NAMALWA (cell line): ENCODE measurements at regions not wholly inside any gene's neighbourhood (a gene's known extent, or its start where the extent isn't known, plus 50 kb on each side); places are given as distances from the start of the nearest gene placed in this dataset.
A peak's percentile ranks its signal among the peaks of the same experiment; 100 is the strongest.

Experiments used
- DNase-seq: peaks from one replicate; pipeline ENCODE4 v3.0.0-alpha.2; 2015; ENCODE audit warnings: low spot score

GRCh38 chr2:217117523-217117922 is 257.7 kb upstream of the TNP1 start:
- no peak for DNase-seq

GRCh38 chr2:217116610-217117009 is 256.7 kb upstream of the TNP1 start:
- DNase-seq: no peak

GRCh38 chr2:217114117-217114516 is 254.3 kb upstream of the TNP1 start:
- no peak for DNase-seq

- DNase-seq: no peak
Measured at GRCh38 chr2:217113491-217113890, 253.6 kb upstream of the TNP1 start.

GRCh38 chr2:217110550-217110949 is 250.7 kb upstream of the TNP1 start:
- no peak for DNase-seq

- no peak for DNase-seq
Measured at GRCh38 chr2:217108575-217109027, 248.7 kb upstream of the TNP1 start.

GRCh38 chr2:217108086-217108485 is 248.2 kb upstream of the TNP1 start:
- no peak for DNase-seq

GRCh38 chr2:217107480-217107879 is 247.6 kb upstream of the TNP1 start:
- no peak for DNase-seq

GRCh38 chr2:217106650-217107014 is 246.8 kb upstream of the TNP1 start:
- peak; percentile 8 for DNase-seq

- DNase-seq: no peak
Measured at GRCh38 chr2:217105733-217106649, 246.1 kb upstream of the TNP1 start.

GRCh38 chr2:217103752-217104545 is 244.1 kb upstream of the TNP1 start:
- no peak for DNase-seq

GRCh38 chr2:217102956-217103355 is 243.1 kb upstream of the TNP1 start:
- DNase-seq: no peak

GRCh38 chr2:217101972-217102371 is 242.1 kb upstream of the TNP1 start:
- no peak for DNase-seq

- no peak for DNase-seq
Measured at GRCh38 chr2:217099561-217099960, 239.7 kb upstream of the TNP1 start.

- DNase-seq: no peak
Measured at GRCh38 chr2:217098435-217098834, 238.6 kb upstream of the TNP1 start.

GRCh38 chr2:217097346-217097745 is 237.5 kb upstream of the TNP1 start:
- no peak for DNase-seq

GRCh38 chr2:217096474-217097225 is 236.8 kb upstream of the TNP1 start:
- DNase-seq: no peak

GRCh38 chr2:217095511-217096205 is 235.8 kb upstream of the TNP1 start:
- no peak for DNase-seq

- DNase-seq: no peak
Measured at GRCh38 chr2:217092710-217093379, 233.0 kb upstream of the TNP1 start.

- DNase-seq: no peak
Measured at GRCh38 chr2:217091531-217091930, 231.7 kb upstream of the TNP1 start.

- DNase-seq: no peak
Measured at GRCh38 chr2:217090884-217091283, 231.0 kb upstream of the TNP1 start.
